ENCODE measurements at regions not wholly inside any gene's neighbourhood (a gene's known extent, or its start where the extent isn't known, plus 50 kb on each side); places are given as distances from the start of the nearest gene placed in this dataset.
A peak's percentile ranks its signal among the peaks of the same experiment; 100 is the strongest.
"Not testable (repeated sequence)": the region's sequence is repeated elsewhere in the genome, so short reads cannot be mapped to it uniquely, and the experiment has no call there.

GRCh38 chr14:106044949-106045596 lies 518.7 kb downstream of the TMEM121 start:
- DNase-seq: no peak

GRCh38 chr14:106051796-106052195 lies 525.4 kb downstream of the TMEM121 start:
- DNase-seq: no peak

GRCh38 chr14:106055289-106055688 lies 528.9 kb downstream of the TMEM121 start:
- DNase-seq: no peak

- no peak for DNase-seq
These were observed 532.0 kb downstream of the TMEM121 start for GRCh38 chr14:106058342-106058741.

GRCh38 chr14:106060276-106060975 lies 534.0 kb downstream of the TMEM121 start:
- no peak for DNase-seq

GRCh38 chr14:106061877-106062500 lies 535.6 kb downstream of the TMEM121 start:
- DNase-seq: peak; percentile 70

GRCh38 chr14:106062502-106063272 lies 536.3 kb downstream of the TMEM121 start:
- peak; percentile 39 for DNase-seq

- DNase-seq: no peak
These were observed 541.6 kb downstream of the TMEM121 start for GRCh38 chr14:106067935-106068334.

- no peak for DNase-seq
These were observed 543.6 kb downstream of the TMEM121 start for GRCh38 chr14:106069804-106070625.

GRCh38 chr14:106080922-106081321 lies 554.5 kb downstream of the TMEM121 start:
- no peak for DNase-seq

GRCh38 chr14:106081721-106082120 lies 555.3 kb downstream of the TMEM121 start:
- DNase-seq: not testable (repeated sequence)

GRCh38 chr14:106083082-106083481 lies 556.7 kb downstream of the TMEM121 start:
- DNase-seq: no peak

GRCh38 chr14:106087837-106088236 lies 561.5 kb downstream of the TMEM121 start:
- no peak for DNase-seq

- not testable (repeated sequence) for DNase-seq
These were observed 562.5 kb downstream of the TMEM121 start for GRCh38 chr14:106088860-106089259.

- DNase-seq: no peak
These were observed 568.3 kb downstream of the TMEM121 start for GRCh38 chr14:106094654-106095189.

- no peak for DNase-seq
These were observed 581.3 kb downstream of the TMEM121 start for GRCh38 chr14:106107703-106108102.

GRCh38 chr14:106109337-106109736 lies 583.0 kb downstream of the TMEM121 start:
- no peak for DNase-seq

GRCh38 chr14:106115401-106115800 lies 589.0 kb downstream of the TMEM121 start:
- no peak for DNase-seq

- DNase-seq: not testable (repeated sequence)
These were observed 590.1 kb downstream of the TMEM121 start for GRCh38 chr14:106116339-106116930.

GRCh38 chr14:106120101-106120500 lies 593.7 kb downstream of the TMEM121 start:
- no peak for DNase-seq

- peak; percentile 89 for DNase-seq
These were observed 602.9 kb downstream of the TMEM121 start for GRCh38 chr14:106129274-106129673.
